ENCODE measurements at regions not wholly inside any gene's neighbourhood (a gene's known extent, or its start where the extent isn't known, plus 50 kb on each side); places are given as distances from the start of the nearest gene placed in this dataset.

- TF ChIP-seq EP300 (IDR thresholded peaks at IDR 0.05; ENCODE audit: borderline replicate concordance) (no peak), RAD21 (IDR thresholded peaks at IDR 0.05; ENCODE audit: low read depth) (no peak), USF1 (IDR thresholded peaks at IDR 0.05) (no peak), TAF1 (IDR thresholded peaks at IDR 0.05; ENCODE audit: low read depth) (no peak), YY1 (IDR thresholded peaks at IDR 0.05; ENCODE audit: low read depth) (no peak), MAX (IDR thresholded peaks at IDR 0.05) (no peak), CREB1 (IDR thresholded peaks at IDR 0.05; ENCODE audit: low read depth) (no peak), NFIC (IDR thresholded peaks at IDR 0.05) (no peak)
Observed at GRCh38 chr17:77425791-77426641, 285.2 kb downstream of the SEC14L1 start.

- TF ChIP-seq TEAD4 (IDR thresholded peaks at IDR 0.05) (no peak), NFIC (IDR thresholded peaks at IDR 0.05) (no peak), REST (IDR thresholded peaks at IDR 0.05; ENCODE audit: low read depth) (no peak), CEBPB (IDR thresholded peaks at IDR 0.05) (no peak), TAF1 (IDR thresholded peaks at IDR 0.05; ENCODE audit: low read depth) (no peak), USF1 (IDR thresholded peaks at IDR 0.05) (no peak), TCF12 (IDR thresholded peaks at IDR 0.05; ENCODE audit: low read depth) (no peak), YY1 (IDR thresholded peaks at IDR 0.05; ENCODE audit: low read depth) (no peak), EP300 (IDR thresholded peaks at IDR 0.05; ENCODE audit: borderline replicate concordance) (no peak), RAD21 (IDR thresholded peaks at IDR 0.05; ENCODE audit: low read depth) (no peak), EGR1 (IDR thresholded peaks at IDR 0.05) (no peak), ZBTB7A (IDR thresholded peaks at IDR 0.05; ENCODE audit: low read depth) (no peak), CREB1 (IDR thresholded peaks at IDR 0.05; ENCODE audit: low read depth) (no peak), MAX (IDR thresholded peaks at IDR 0.05) (no peak), FOXM1 (IDR thresholded peaks at IDR 0.05; ENCODE audit: borderline replicate concordance, low read depth) (no peak)
Observed at GRCh38 chr17:77426676-77427386, 286.1 kb downstream of the SEC14L1 start.

- TF ChIP-seq EP300 (IDR thresholded peaks at IDR 0.05; ENCODE audit: borderline replicate concordance) (no peak), TAF1 (IDR thresholded peaks at IDR 0.05; ENCODE audit: low read depth) (no peak), MAX (IDR thresholded peaks at IDR 0.05) (no peak), TEAD4 (IDR thresholded peaks at IDR 0.05) (no peak), ZBTB7A (IDR thresholded peaks at IDR 0.05; ENCODE audit: low read depth) (peak; percentile 56; the same call in 1 of the 2 replicates), CREB1 (IDR thresholded peaks at IDR 0.05; ENCODE audit: low read depth) (no peak), EGR1 (IDR thresholded peaks at IDR 0.05) (no peak), RAD21 (IDR thresholded peaks at IDR 0.05; ENCODE audit: low read depth) (0 out of 2 replicates have a peak, but pooled peaks have one; percentile 2), NFIC (IDR thresholded peaks at IDR 0.05) (peak; percentile 42; the same call in 1 of the 2 replicates), FOXM1 (IDR thresholded peaks at IDR 0.05; ENCODE audit: borderline replicate concordance, low read depth) (no peak), REST (IDR thresholded peaks at IDR 0.05; ENCODE audit: low read depth) (peak; percentile 54), USF1 (IDR thresholded peaks at IDR 0.05) (no peak)
Observed at GRCh38 chr17:77427391-77427991, 286.7 kb downstream of the SEC14L1 start.

GRCh38 chr17:77428020-77428748 is 287.4 kb downstream of the SEC14L1 start:
- no peak for TF ChIP-seq ZBTB7A (IDR thresholded peaks at IDR 0.05; ENCODE audit: low read depth)
- no peak for TF ChIP-seq CEBPB (IDR thresholded peaks at IDR 0.05)
- TF ChIP-seq FOXM1 (IDR thresholded peaks at IDR 0.05; ENCODE audit: borderline replicate concordance, low read depth), result no peak
- no peak for TF ChIP-seq TEAD4 (IDR thresholded peaks at IDR 0.05)
- TF ChIP-seq RAD21 (IDR thresholded peaks at IDR 0.05; ENCODE audit: low read depth), result no peak
- no peak for TF ChIP-seq YY1 (IDR thresholded peaks at IDR 0.05; ENCODE audit: low read depth)
- no peak for TF ChIP-seq EP300 (IDR thresholded peaks at IDR 0.05; ENCODE audit: borderline replicate concordance)
- TF ChIP-seq MAX (IDR thresholded peaks at IDR 0.05), result no peak
- no peak for TF ChIP-seq USF1 (IDR thresholded peaks at IDR 0.05)
- TF ChIP-seq TCF12 (IDR thresholded peaks at IDR 0.05; ENCODE audit: low read depth), result no peak
- TF ChIP-seq REST (IDR thresholded peaks at IDR 0.05; ENCODE audit: low read depth), result no peak
- TF ChIP-seq CREB1 (IDR thresholded peaks at IDR 0.05; ENCODE audit: low read depth), result no peak
- TF ChIP-seq TAF1 (IDR thresholded peaks at IDR 0.05; ENCODE audit: low read depth), result no peak
- no peak for TF ChIP-seq NFIC (IDR thresholded peaks at IDR 0.05)
- no peak for TF ChIP-seq EGR1 (IDR thresholded peaks at IDR 0.05)

Data from Ishikawa (cell line).